PC-3 (cell line): ENCODE measurements at regions not wholly inside any gene's neighbourhood (a gene's known extent, or its start where the extent isn't known, plus 50 kb on each side); places are given as distances from the start of the nearest gene placed in this dataset.

Source experiments
- EZH2 ChIP-seq: fragments of 300-600 bp; sonication (generic); IDR thresholded peaks from one replicate; pipeline ENCODE4 v1.6.1; 2017; ENCODE audit warnings: antibody characterized with exemption, mild to moderate bottlenecking, low read length; ENCODE audit not compliant: unreplicated experiment
- EZH2phosphoT487 ChIP-seq: fragments of 300-600 bp; sonication (generic); IDR thresholded peaks from 2 replicates; pipeline ENCODE4 v1.6.1; 2018; ENCODE audit warnings: mild to moderate bottlenecking, antibody characterized with exemption, low read length, borderline replicate concordance
- TF ChIP-seq, protein P1 (sequence below): fragments of 300-600 bp; sonication (generic); conservative IDR thresholded peaks from 2 replicates; pipeline ENCODE4 v1.5.1; 2017; ENCODE audit warnings: antibody characterized with exemption, low read depth, mild to moderate bottlenecking, low read length

DNA sequence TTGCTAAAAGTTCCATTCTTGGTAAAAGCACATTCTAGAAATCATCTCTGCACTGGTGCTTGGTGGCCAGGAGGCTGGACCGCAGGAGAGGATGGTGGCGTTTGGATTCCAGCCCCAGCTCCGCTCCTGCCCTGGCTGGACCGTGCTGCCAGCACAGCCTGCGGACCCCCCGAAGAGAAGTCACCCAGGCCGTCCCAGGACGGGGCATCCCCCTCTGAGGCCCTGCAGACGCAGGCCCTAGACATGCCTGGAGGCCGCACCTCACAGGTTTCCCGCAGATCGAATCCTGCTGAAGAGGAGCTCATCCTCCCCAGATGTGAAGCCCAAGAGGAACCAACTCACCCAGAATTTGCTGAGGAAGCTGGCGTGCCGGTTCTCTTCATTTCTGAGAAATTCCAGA, 159.0 kb downstream of the TEX29 start:
- TF ChIP-seq, protein P1, sequence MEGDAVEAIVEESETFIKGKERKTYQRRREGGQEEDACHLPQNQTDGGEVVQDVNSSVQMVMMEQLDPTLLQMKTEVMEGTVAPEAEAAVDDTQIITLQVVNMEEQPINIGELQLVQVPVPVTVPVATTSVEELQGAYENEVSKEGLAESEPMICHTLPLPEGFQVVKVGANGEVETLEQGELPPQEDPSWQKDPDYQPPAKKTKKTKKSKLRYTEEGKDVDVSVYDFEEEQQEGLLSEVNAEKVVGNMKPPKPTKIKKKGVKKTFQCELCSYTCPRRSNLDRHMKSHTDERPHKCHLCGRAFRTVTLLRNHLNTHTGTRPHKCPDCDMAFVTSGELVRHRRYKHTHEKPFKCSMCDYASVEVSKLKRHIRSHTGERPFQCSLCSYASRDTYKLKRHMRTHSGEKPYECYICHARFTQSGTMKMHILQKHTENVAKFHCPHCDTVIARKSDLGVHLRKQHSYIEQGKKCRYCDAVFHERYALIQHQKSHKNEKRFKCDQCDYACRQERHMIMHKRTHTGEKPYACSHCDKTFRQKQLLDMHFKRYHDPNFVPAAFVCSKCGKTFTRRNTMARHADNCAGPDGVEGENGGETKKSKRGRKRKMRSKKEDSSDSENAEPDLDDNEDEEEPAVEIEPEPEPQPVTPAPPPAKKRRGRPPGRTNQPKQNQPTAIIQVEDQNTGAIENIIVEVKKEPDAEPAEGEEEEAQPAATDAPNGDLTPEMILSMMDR = no peak
- TF ChIP-seq EZH2phosphoT487 = no peak
- TF ChIP-seq EZH2 = no peak
